ENCODE measurements at regions not wholly inside any gene's neighbourhood (a gene's known extent, or its start where the extent isn't known, plus 50 kb on each side); places are given as distances from the start of the nearest gene placed in this dataset.

DNA sequence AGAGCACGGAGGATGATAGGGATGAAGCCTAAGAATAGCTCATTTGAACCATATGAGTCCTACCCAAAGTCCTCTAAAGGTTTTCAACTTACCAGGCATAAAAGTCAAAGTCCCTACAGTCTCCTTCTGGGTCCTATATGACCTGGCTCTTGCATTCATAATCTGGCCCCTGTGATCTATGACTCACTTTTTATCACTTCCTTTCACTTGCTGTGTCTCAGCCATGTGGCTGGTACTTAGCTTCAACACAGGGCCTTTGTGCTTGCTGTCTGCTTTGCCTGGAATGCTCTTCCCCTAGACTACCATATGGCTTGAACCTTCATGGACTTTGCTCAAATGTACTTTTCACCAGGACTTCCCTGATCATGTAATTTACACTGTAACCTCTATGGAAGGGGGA, 137.6 kb upstream of the TMTC1 start:
- TF ChIP-seq POLR2AphosphoS5 (IDR thresholded peaks at IDR 0.05) (no peak), POLR2A (IDR thresholded peaks at IDR 0.05) (no peak), EP300 (IDR thresholded peaks at IDR 0.05) (no peak)
- TF ChIP-seq, protein P1, sequence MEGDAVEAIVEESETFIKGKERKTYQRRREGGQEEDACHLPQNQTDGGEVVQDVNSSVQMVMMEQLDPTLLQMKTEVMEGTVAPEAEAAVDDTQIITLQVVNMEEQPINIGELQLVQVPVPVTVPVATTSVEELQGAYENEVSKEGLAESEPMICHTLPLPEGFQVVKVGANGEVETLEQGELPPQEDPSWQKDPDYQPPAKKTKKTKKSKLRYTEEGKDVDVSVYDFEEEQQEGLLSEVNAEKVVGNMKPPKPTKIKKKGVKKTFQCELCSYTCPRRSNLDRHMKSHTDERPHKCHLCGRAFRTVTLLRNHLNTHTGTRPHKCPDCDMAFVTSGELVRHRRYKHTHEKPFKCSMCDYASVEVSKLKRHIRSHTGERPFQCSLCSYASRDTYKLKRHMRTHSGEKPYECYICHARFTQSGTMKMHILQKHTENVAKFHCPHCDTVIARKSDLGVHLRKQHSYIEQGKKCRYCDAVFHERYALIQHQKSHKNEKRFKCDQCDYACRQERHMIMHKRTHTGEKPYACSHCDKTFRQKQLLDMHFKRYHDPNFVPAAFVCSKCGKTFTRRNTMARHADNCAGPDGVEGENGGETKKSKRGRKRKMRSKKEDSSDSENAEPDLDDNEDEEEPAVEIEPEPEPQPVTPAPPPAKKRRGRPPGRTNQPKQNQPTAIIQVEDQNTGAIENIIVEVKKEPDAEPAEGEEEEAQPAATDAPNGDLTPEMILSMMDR (IDR thresholded peaks at IDR 0.05): no peak

Measured in gastroesophageal sphincter (tissue), 3 donors.